IMR-90 (cell line): ENCODE measurements at regions not wholly inside any gene's neighbourhood (a gene's known extent, or its start where the extent isn't known, plus 50 kb on each side); places are given as distances from the start of the nearest gene placed in this dataset.
"Not testable (repeated sequence)": the region's sequence is repeated elsewhere in the genome, so short reads cannot be mapped to it uniquely, and the experiment has no call there.

Experiments used
- ATAC-seq: fragments of 200-7000 bp; cut with Tn5 transposase; 2 replicates; pipeline ENCODE4 v1.9.1; 2020; ENCODE audit warnings: low read depth, mild to moderate bottlenecking, moderate library complexity
- BruUV-seq: library from RNA; stranded (reverse); fragments of 400-500 nt; replicated peaks from 2 replicates; lab custom pipeline; 2021; lab: Mats Ljungman, UMichigan
- CTCF ChIA-PET: fragments of 300-600 bp; formaldehyde crosslinking; extraction: SDS; loops from one replicate; lab custom pipeline; 2021; ENCODE audit warnings: antibody characterized with exemption; lab: Yijun Ruan, JAX
- POLR2A ChIA-PET: fragments of 300-600 bp; sonication (Branson Sonifier 250); formaldehyde crosslinking; loops from one replicate; lab custom pipeline; 2022; ENCODE audit warnings: antibody characterized with exemption; ENCODE audit not compliant: unreplicated experiment; lab: Charles Lee
- DNase-seq: peaks from one replicate; pipeline ENCODE4 v3.0.0; 2013
- H2AFZ ChIP-seq: replicated peaks from 2 replicates; pipeline ENCODE3; 2013; ENCODE audit warnings: low read length, mild to moderate bottlenecking; ENCODE audit not compliant: poor library complexity
- H2AK5ac ChIP-seq: 2 replicates; pipeline ENCODE4 v1.6.1; 2013; ENCODE audit warnings: low read depth, low read length, inconsistent platforms
- H2AK9ac ChIP-seq: replicated peaks from 2 replicates; pipeline ENCODE3; 2013; ENCODE audit warnings: mild to moderate bottlenecking, low read depth, low read length, moderate library complexity; ENCODE audit not compliant: poor library complexity
- H2BK120ac ChIP-seq: 2 replicates; pipeline ENCODE4 v1.6.1; 2013; ENCODE audit warnings: low read depth, low read length, inconsistent platforms
- H2BK15ac ChIP-seq: 3 replicates; pipeline ENCODE4 v1.6.1; 2013; ENCODE audit warnings: low read depth, low read length, inconsistent platforms
- H2BK20ac ChIP-seq: 2 replicates; pipeline ENCODE4 v1.6.1; 2013; ENCODE audit warnings: low read depth, mild to moderate bottlenecking, inconsistent platforms, low read length, moderate library complexity
- H2BK5ac ChIP-seq: 2 replicates; pipeline ENCODE4 v1.6.1; 2013; ENCODE audit warnings: mild to moderate bottlenecking, low read depth, low read length, inconsistent platforms; ENCODE audit not compliant: poor library complexity, severe bottlenecking
- H3K14ac ChIP-seq: replicated peaks from 2 replicates; pipeline ENCODE4 v1.6.1; 2013; ENCODE audit warnings: low read depth, low read length, inconsistent platforms
- H3K18ac ChIP-seq: 2 replicates; pipeline ENCODE4 v1.6.1; 2013; ENCODE audit warnings: low read depth, low read length, control low read depth
- H3K23ac ChIP-seq: 2 replicates; pipeline ENCODE4 v1.6.1; 2013; ENCODE audit warnings: low read depth, low read length, inconsistent platforms
- H3K27ac ChIP-seq: 2 replicates; pipeline ENCODE4 v1.5.1; 2013; ENCODE audit warnings: mild to moderate bottlenecking, control low read depth, low read length; ENCODE audit not compliant: insufficient read depth
- H3K27me3 ChIP-seq: 2 replicates; pipeline ENCODE4 v1.6.1; 2013; ENCODE audit warnings: low read length; ENCODE audit not compliant: control insufficient read depth, insufficient read depth
- H3K36me3 ChIP-seq: 2 replicates; pipeline ENCODE4 v1.6.1; 2013; ENCODE audit warnings: low read length, mixed read lengths; ENCODE audit not compliant: control insufficient read depth, insufficient read depth
- H3K4ac ChIP-seq: 2 replicates; pipeline ENCODE4 v1.6.1; 2013; ENCODE audit warnings: low read depth, low read length, inconsistent platforms
- H3K4me1 ChIP-seq: 2 replicates; pipeline ENCODE4 v1.6.1; 2013; ENCODE audit warnings: low read length, mixed read lengths; ENCODE audit not compliant: control insufficient read depth, insufficient read depth
- H3K4me2 ChIP-seq: 2 replicates; pipeline ENCODE4 v1.6.1; 2013; ENCODE audit warnings: low read depth, mild to moderate bottlenecking, control low read depth, low read length, moderate library complexity
- H3K4me3 ChIP-seq: 2 replicates; pipeline ENCODE4 v1.5.1; 2013; ENCODE audit warnings: low read depth, mild to moderate bottlenecking, control low read depth, low read length, moderate library complexity; ENCODE audit not compliant: insufficient read depth
- H3K56ac ChIP-seq: 2 replicates; pipeline ENCODE4 v1.6.1; 2013; ENCODE audit warnings: low read length, inconsistent platforms; ENCODE audit not compliant: insufficient read depth; ENCODE audit errors: extremely low read depth
- H3K79me1 ChIP-seq, 2 experiments: 2 replicates each; pipeline ENCODE4 v1.6.1; 2013; ENCODE audit warnings: low read length in 2 of 2, inconsistent platforms in 1 of 2, low read depth in 1 of 2
- H3K9ac ChIP-seq: 2 replicates; pipeline ENCODE4 v1.6.1; 2013; ENCODE audit warnings: low read depth, low read length, control low read depth
- H3K9me1 ChIP-seq: 2 replicates; pipeline ENCODE4 v1.6.1; 2013; ENCODE audit warnings: low read length, inconsistent platforms; ENCODE audit not compliant: insufficient read depth
- H3K9me3 ChIP-seq: 2 replicates; pipeline ENCODE4 v1.6.1; 2013; ENCODE audit warnings: low read length; ENCODE audit not compliant: control insufficient read depth, insufficient read depth
- H4K20me1 ChIP-seq: 2 replicates; pipeline ENCODE4 v1.6.1; 2013; ENCODE audit warnings: low read length, inconsistent platforms; ENCODE audit not compliant: insufficient read depth
- H4K5ac ChIP-seq: 2 replicates; pipeline ENCODE4 v1.6.1; 2013; ENCODE audit warnings: mild to moderate bottlenecking, low read depth, low read length, control low read depth
- H4K8ac ChIP-seq, 2 experiments: 2 replicates each; pipeline ENCODE4 v1.6.1; 2013; ENCODE audit warnings: low read depth in 2 of 2, low read length in 2 of 2, control low read depth in 1 of 2, inconsistent platforms in 1 of 2
- H4K91ac ChIP-seq: 2 replicates; pipeline ENCODE4 v1.6.1; 2013; ENCODE audit warnings: low read depth, low read length, inconsistent platforms; ENCODE audit not compliant: insufficient read depth
- FOS ChIP-seq: fragments of 150-350 bp; IDR thresholded peaks from 2 replicates; pipeline ENCODE4 v1.6.1; 2016; ENCODE audit warnings: low read depth, low read length
- MAFK ChIP-seq: IDR thresholded peaks from 2 replicates; pipeline ENCODE4 v1.6.1; 2012; ENCODE audit warnings: low read depth, low read length, improper control_type of control experiment
- RCOR1 ChIP-seq: IDR thresholded peaks from 2 replicates; pipeline ENCODE4 v1.6.1; 2012; ENCODE audit warnings: mild to moderate bottlenecking, low read length, improper control_type of control experiment; ENCODE audit not compliant: insufficient replicate concordance
- WGBS, 2 experiments: methylation state at CpG; one replicate each; pipeline versions ENCODE4 v1.1.5 to v1.1.7; 2013; ENCODE audit warnings: missing lambda C conversion rate in 2 of 2; ENCODE audit not compliant: insufficient read length in 1 of 2; ENCODE audit errors: extremely low coverage in 2 of 2; 5-methylcytosine and 5-hydroxymethylcytosine counted together
- dilution Hi-C: fragments of 300-500 bp; cut with HindIII; formaldehyde crosslinking; loops from one replicate; pipeline ENCODE4 v1.14.3; 2018; ENCODE audit warnings: low sequenced_read_pairs; ENCODE audit not compliant: unreplicated experiment
- in situ Hi-C: fragments of 300-500 bp; cut with MboI; formaldehyde crosslinking; loops from 3 replicates; pipeline ENCODE4 v1.14.3; 2019; ENCODE audit warnings: low sequenced_read_pairs, inconsistent platforms, mixed read lengths
- intact Hi-C: fragments of 100-400 bp; cut with micrococcal nuclease; formaldehyde crosslinking; loops from 2 replicates; pipeline ENCODE4 v1.10.0; 2022
- TF ChIP-seq, protein P1 (sequence below): fragments of 150-350 bp; IDR thresholded peaks from 2 replicates; pipeline ENCODE4 v1.6.1; 2016; ENCODE audit warnings: low read depth, mild to moderate bottlenecking, low read length, moderate library complexity, borderline replicate concordance
- TF ChIP-seq, protein P2 (sequence below): fragments of 150-350 bp; IDR thresholded peaks from 2 replicates; pipeline ENCODE4 v1.6.1; 2017; ENCODE audit warnings: mild to moderate bottlenecking, antibody characterized with exemption, low read length, low read depth

DNA sequence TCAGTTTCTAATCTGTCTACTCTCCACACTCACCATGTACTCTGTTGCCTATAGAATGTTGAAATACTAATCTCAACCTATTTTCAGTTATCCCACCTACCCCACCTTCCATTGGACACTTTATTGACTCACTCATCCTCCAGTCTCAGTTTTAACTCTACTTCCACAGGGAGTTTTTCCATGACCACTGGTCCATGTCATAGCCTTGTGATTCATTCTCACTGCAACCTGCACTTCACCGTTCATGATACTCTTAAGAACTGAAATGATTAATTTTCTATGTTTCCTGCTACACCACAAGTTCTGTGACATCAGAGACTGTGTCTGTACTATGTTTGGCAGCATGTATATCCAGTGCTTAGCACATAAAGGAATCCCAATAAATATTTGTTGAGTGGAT is 122.8 kb upstream of the HSF2 start:
- H2BK15ac ChIP-seq, result no peak overlapping the region
- H3K27ac ChIP-seq, result no peak overlapping the region
- no peak for ATAC-seq
- no TSS peak for BruUV-seq
- no peaks in the 10 kb centered on the region for H3K4me1 ChIP-seq
- H4K20me1 ChIP-seq, result no peaks in the 10 kb centered on the region
- no peak overlapping the region for H3K23ac ChIP-seq
- H3K27me3 ChIP-seq, result no peaks in the 10 kb centered on the region
- CTCF ChIA-PET, result no interaction called here
- no peak overlapping the region for H3K9ac ChIP-seq
- H4K91ac ChIP-seq, result no peak overlapping the region
- dilution Hi-C loops, result no loop called here
- H3K9me1 ChIP-seq, result no peaks in the 10 kb centered on the region
- no peak overlapping the region for H3K18ac ChIP-seq
- POLR2A ChIA-PET, result no interaction called here
- H2BK5ac ChIP-seq, result no peak overlapping the region
- H3K4me2 ChIP-seq, result no peak overlapping the region
- H2BK120ac ChIP-seq, result no peak overlapping the region
- no peak overlapping the region for H2BK20ac ChIP-seq
- H4K5ac ChIP-seq, result no peak overlapping the region
- no peak overlapping the region for H3K56ac ChIP-seq
- no peak overlapping the region for H3K4ac ChIP-seq
- intact Hi-C loops, result no loop called here
- WGBS, 2 experiments, result no CpG with 5 or more reads among the region's 1 CpG
- H4K8ac ChIP-seq, result no peak overlapping the region
- no peaks in the 10 kb centered on the region for H3K79me1 ChIP-seq
- TF ChIP-seq FOS, result no peak
- TF ChIP-seq MAFK, result no peak
- TF ChIP-seq, protein P1, sequence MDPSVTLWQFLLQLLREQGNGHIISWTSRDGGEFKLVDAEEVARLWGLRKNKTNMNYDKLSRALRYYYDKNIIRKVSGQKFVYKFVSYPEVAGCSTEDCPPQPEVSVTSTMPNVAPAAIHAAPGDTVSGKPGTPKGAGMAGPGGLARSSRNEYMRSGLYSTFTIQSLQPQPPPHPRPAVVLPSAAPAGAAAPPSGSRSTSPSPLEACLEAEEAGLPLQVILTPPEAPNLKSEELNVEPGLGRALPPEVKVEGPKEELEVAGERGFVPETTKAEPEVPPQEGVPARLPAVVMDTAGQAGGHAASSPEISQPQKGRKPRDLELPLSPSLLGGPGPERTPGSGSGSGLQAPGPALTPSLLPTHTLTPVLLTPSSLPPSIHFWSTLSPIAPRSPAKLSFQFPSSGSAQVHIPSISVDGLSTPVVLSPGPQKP, result no peak
- TF ChIP-seq, protein P2, sequence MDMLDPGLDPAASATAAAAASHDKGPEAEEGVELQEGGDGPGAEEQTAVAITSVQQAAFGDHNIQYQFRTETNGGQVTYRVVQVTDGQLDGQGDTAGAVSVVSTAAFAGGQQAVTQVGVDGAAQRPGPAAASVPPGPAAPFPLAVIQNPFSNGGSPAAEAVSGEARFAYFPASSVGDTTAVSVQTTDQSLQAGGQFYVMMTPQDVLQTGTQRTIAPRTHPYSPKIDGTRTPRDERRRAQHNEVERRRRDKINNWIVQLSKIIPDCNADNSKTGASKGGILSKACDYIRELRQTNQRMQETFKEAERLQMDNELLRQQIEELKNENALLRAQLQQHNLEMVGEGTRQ, result no peak
- TF ChIP-seq RCOR1, result no peak
- no peak for DNase-seq
- H3K36me3 ChIP-seq, result no peaks in the 10 kb centered on the region
- no peak overlapping the region for H2AK9ac ChIP-seq
- H2AK5ac ChIP-seq, result no peak overlapping the region
- no peak overlapping the region for H3K14ac ChIP-seq
- H3K9me3 ChIP-seq, result no peaks in the 10 kb centered on the region
- H3K4me3 ChIP-seq, result no peak overlapping the region
- in situ Hi-C loops, result no loop called here
- H2AFZ ChIP-seq, result no peak overlapping the region

- H3K27me3 ChIP-seq, CTCF ChIA-PET, H3K4me3 ChIP-seq, H2BK120ac ChIP-seq, H2AFZ ChIP-seq, H2BK5ac ChIP-seq, ATAC-seq, H2BK15ac ChIP-seq, DNase-seq, H2AK5ac ChIP-seq, H3K4me2 ChIP-seq, H3K27ac ChIP-seq, in situ Hi-C loops, H4K20me1 ChIP-seq, H3K18ac ChIP-seq, H3K4ac ChIP-seq, POLR2A ChIA-PET, H2AK9ac ChIP-seq, H3K23ac ChIP-seq, H4K8ac ChIP-seq, BruUV-seq, H3K9me1 ChIP-seq, intact Hi-C loops, H3K9me3 ChIP-seq, H3K14ac ChIP-seq, H4K5ac ChIP-seq, H3K4me1 ChIP-seq, dilution Hi-C loops, H3K9ac ChIP-seq, H2BK20ac ChIP-seq, H4K91ac ChIP-seq, H3K56ac ChIP-seq, H3K79me1 ChIP-seq, H3K36me3 ChIP-seq: not testable (repeated sequence)
- 92% methylated on average over 31 of the region's 52 CpGs; no CpG with 5 or more reads in 1 of the 2 experiments for WGBS, 2 experiments
Measured at GRCh38 chr6:122280105-122281021, 119.1 kb upstream of the HSF2 start.
